Neuronal stem cell (in vitro differentiated cells): ENCODE measurements at regions not wholly inside any gene's neighbourhood (a gene's known extent, or its start where the extent isn't known, plus 50 kb on each side); places are given as distances from the start of the nearest gene placed in this dataset.

Experiments used
- DNase-seq: peaks from one replicate; pipeline ENCODE4 v3.0.0-alpha.2; 2013; ENCODE audit warnings: low spot score
- H2AFZ ChIP-seq: one replicate; pipeline ENCODE4 v1.6.1; 2013; ENCODE audit warnings: mild to moderate bottlenecking, low read length, inconsistent platforms
- H2AK5ac ChIP-seq: 2 replicates; pipeline ENCODE4 v1.6.1; 2013; ENCODE audit warnings: low read depth, mild to moderate bottlenecking, inconsistent platforms, low read length, moderate library complexity, mixed read lengths
- H2BK120ac ChIP-seq: 2 replicates; pipeline ENCODE4 v1.6.1; 2013; ENCODE audit warnings: low read depth, mild to moderate bottlenecking, inconsistent platforms, low read length, moderate library complexity, mixed read lengths
- H2BK12ac ChIP-seq: one replicate; pipeline ENCODE4 v1.6.1; 2013; ENCODE audit warnings: low read length, inconsistent platforms
- H2BK15ac ChIP-seq: 2 replicates; pipeline ENCODE4 v1.6.1; 2013; ENCODE audit warnings: mild to moderate bottlenecking, low read length, inconsistent platforms, mixed read lengths
- H2BK5ac ChIP-seq: one replicate; pipeline ENCODE4 v1.6.1; 2013; ENCODE audit warnings: inconsistent platforms, mild to moderate bottlenecking, low read length, moderate library complexity
- H3K14ac ChIP-seq: one replicate; pipeline ENCODE4 v1.6.1; 2013; ENCODE audit warnings: low read length, inconsistent platforms
- H3K18ac ChIP-seq: 2 replicates; pipeline ENCODE4 v1.6.1; 2013; ENCODE audit warnings: low read length, inconsistent platforms
- H3K23ac ChIP-seq: 2 replicates; pipeline ENCODE4 v1.6.1; 2013; ENCODE audit warnings: low read depth, mild to moderate bottlenecking, mixed read lengths, low read length, inconsistent platforms; ENCODE audit not compliant: poor library complexity
- H3K27ac ChIP-seq: replicated peaks from 3 replicates; pipeline ENCODE4 v1.5.1; 2013; ENCODE audit warnings: low read length, inconsistent platforms
- H3K27me3 ChIP-seq, 3 experiments: 2 replicates each; pipeline ENCODE4 v1.6.1; 2013; ENCODE audit warnings: low read length in 3 of 3, mild to moderate bottlenecking in 2 of 3, inconsistent platforms in 1 of 3, low read depth in 1 of 3, mixed read lengths in 1 of 3, moderate library complexity in 1 of 3; ENCODE audit not compliant: control insufficient read depth in 3 of 3, insufficient read depth in 3 of 3
- H3K36me3 ChIP-seq, 2 donors: replicated peaks in 1 of 2; 2 replicates each; pipeline ENCODE4 v1.6.1; 2013; ENCODE audit warnings: low read length in 2 of 2; ENCODE audit not compliant: control insufficient read depth in 2 of 2, insufficient read depth in 2 of 2
- H3K4ac ChIP-seq: 2 replicates; pipeline ENCODE4 v1.6.1; 2013; ENCODE audit warnings: inconsistent platforms, mild to moderate bottlenecking, low read length, moderate library complexity
- H3K4me1 ChIP-seq, 2 donors: 1 replicate in 1 of 2; 2 replicates in 1 of 2; pipeline ENCODE4 v1.6.1; 2013; ENCODE audit warnings: low read length in 2 of 2, low read depth in 1 of 2; ENCODE audit not compliant: control insufficient read depth in 2 of 2, insufficient read depth in 1 of 2
- H3K4me2 ChIP-seq: one replicate; pipeline ENCODE4 v1.6.1; 2013; ENCODE audit warnings: mild to moderate bottlenecking, low read length, inconsistent platforms; ENCODE audit not compliant: insufficient read depth, poor library complexity, severe bottlenecking
- H3K4me3 ChIP-seq, 2 donors: 2 replicates each; pipeline ENCODE4 v1.5.1; 2013; ENCODE audit warnings: low read length in 2 of 2, mild to moderate bottlenecking in 2 of 2, inconsistent platforms in 1 of 2, moderate library complexity in 1 of 2
- H3K79me1 ChIP-seq: one replicate; pipeline ENCODE4 v1.6.1; 2013; ENCODE audit warnings: low read depth, mild to moderate bottlenecking, inconsistent platforms, low read length, moderate library complexity
- H3K9ac ChIP-seq: one replicate; pipeline ENCODE4 v1.6.1; 2013; ENCODE audit warnings: mild to moderate bottlenecking, low read depth, low read length, inconsistent platforms; ENCODE audit not compliant: poor library complexity
- H3K9me3 ChIP-seq, 2 donors: replicated peaks in 1 of 2; 2 replicates each; pipeline versions ENCODE3 to v1.6.1; 2013; ENCODE audit warnings: low read length in 2 of 2, mild to moderate bottlenecking in 2 of 2, inconsistent platforms in 1 of 2, low read depth in 1 of 2, mixed read lengths in 1 of 2, moderate library complexity in 1 of 2; ENCODE audit not compliant: control insufficient read depth in 2 of 2, insufficient read depth in 1 of 2
- H4K8ac ChIP-seq: one replicate; pipeline ENCODE4 v1.6.1; 2013; ENCODE audit warnings: low read depth, mild to moderate bottlenecking, inconsistent platforms, low read length, moderate library complexity
- H4K91ac ChIP-seq: one replicate; pipeline ENCODE4 v1.6.1; 2013; ENCODE audit warnings: low read length, low read depth, mild to moderate bottlenecking, inconsistent platforms; ENCODE audit not compliant: poor library complexity
- WGBS, 2 donors: extraction: QIAGEN DNeasy Blood & Tissue Kit; methylation state at CpG; one replicate each; pipeline ENCODE4 v1.1.7; 2013; ENCODE audit warnings: missing lambda C conversion rate in 2 of 2, mixed read lengths in 1 of 2; ENCODE audit not compliant: insufficient read length in 2 of 2, insufficient replicate concordance in 1 of 2; ENCODE audit errors: extremely low coverage in 2 of 2; 5-methylcytosine and 5-hydroxymethylcytosine counted together

GRCh38 chr5:57402348-57402747, 80.3 kb downstream of the ACTBL2 start:
- Histone ChIP-seq H2AFZ (no peak overlapping the region), H3K18ac (no peak overlapping the region), H2BK12ac (no peak overlapping the region), H3K4ac (no peak overlapping the region), H4K91ac (no peak overlapping the region), H3K36me3 (no peaks in the 10 kb centered on the region), H2BK5ac (no peak overlapping the region), H3K27ac (no peak overlapping the region), H3K4me3 (no peak overlapping the region), H2BK15ac (no peak overlapping the region), H4K8ac (no peak overlapping the region), H3K79me1 (no peaks in the 10 kb centered on the region), H3K23ac (no peak overlapping the region), H3K4me1 (no peaks in the 10 kb centered on the region), H3K14ac (no peak overlapping the region), H3K9me3 (no peaks in the 10 kb centered on the region), H3K27me3 (no peaks in the 10 kb centered on the region), H2BK120ac (no peak overlapping the region), H3K4me2 (no peak overlapping the region), H2AK5ac (no peak overlapping the region), H3K9ac (no peak overlapping the region)
- no peak for DNase-seq
- no CpG with 5 or more reads among the region's 2 CpGs for WGBS, 2 donors

GRCh38 chr5:57398413-57399093, 84.1 kb downstream of the ACTBL2 start:
- no peaks in the 10 kb centered on the region for H3K79me1 ChIP-seq
- no peak overlapping the region for H3K27ac ChIP-seq
- H3K9ac ChIP-seq, result no peak overlapping the region
- WGBS, 2 donors, result no CpG with 5 or more reads among the region's 10 CpGs
- no peaks in the 10 kb centered on the region for H3K36me3 ChIP-seq
- H3K4ac ChIP-seq, result no peak overlapping the region
- no peak overlapping the region for H2BK120ac ChIP-seq
- H3K4me2 ChIP-seq, result no peak overlapping the region
- H4K8ac ChIP-seq, result no peak overlapping the region
- DNase-seq, result no peak
- H2AFZ ChIP-seq, result no peak overlapping the region
- no peaks in the 10 kb centered on the region for H3K27me3 ChIP-seq
- no peak overlapping the region for H3K14ac ChIP-seq
- no peak overlapping the region for H2BK15ac ChIP-seq
- H3K18ac ChIP-seq, result no peak overlapping the region
- no peaks in the 10 kb centered on the region for H3K9me3 ChIP-seq
- H2BK12ac ChIP-seq, result no peak overlapping the region
- H3K4me3 ChIP-seq, result no peak overlapping the region
- no peak overlapping the region for H4K91ac ChIP-seq
- H3K4me1 ChIP-seq, result peaks cover 0 to 4% of the 10 kb centered on the region in 2 donors
- H2AK5ac ChIP-seq, result no peak overlapping the region
- no peak overlapping the region for H2BK5ac ChIP-seq
- no peak overlapping the region for H3K23ac ChIP-seq

- no CpG with 5 or more reads among the region's 3 CpGs for WGBS, 2 donors
- Histone ChIP-seq H2BK12ac (no peak overlapping the region), H3K4me3 (no peak overlapping the region), H3K4ac (no peak overlapping the region), H4K91ac (no peak overlapping the region), H2BK5ac (no peak overlapping the region), H2AK5ac (no peak overlapping the region), H2AFZ (no peak overlapping the region), H2BK15ac (no peak overlapping the region), H3K27me3 (no peaks in the 10 kb centered on the region), H3K14ac (no peak overlapping the region), H3K4me2 (no peak overlapping the region), H3K9me3 (no peaks in the 10 kb centered on the region), H3K27ac (no peak overlapping the region), H3K36me3 (no peaks in the 10 kb centered on the region), H3K23ac (no peak overlapping the region), H3K18ac (no peak overlapping the region), H3K9ac (no peak overlapping the region), H2BK120ac (no peak overlapping the region), H3K79me1 (no peaks in the 10 kb centered on the region), H4K8ac (no peak overlapping the region), H3K4me1 (peaks cover 0 to 4% of the 10 kb centered on the region in 2 donors)
- no peak for DNase-seq
These were observed 85.9 kb downstream of the ACTBL2 start for GRCh38 chr5:57396701-57397100.

- H2BK15ac ChIP-seq, result no peak overlapping the region
- H3K27me3 ChIP-seq, result no peaks in the 10 kb centered on the region
- H2BK120ac ChIP-seq, result no peak overlapping the region
- no peak overlapping the region for H3K23ac ChIP-seq
- no peak overlapping the region for H4K8ac ChIP-seq
- no peak overlapping the region for H2BK12ac ChIP-seq
- no peak overlapping the region for H2AFZ ChIP-seq
- H3K79me1 ChIP-seq, result no peaks in the 10 kb centered on the region
- H3K4ac ChIP-seq, result no peak overlapping the region
- H3K4me3 ChIP-seq, result no peak overlapping the region
- H3K36me3 ChIP-seq, result no peaks in the 10 kb centered on the region
- no peak overlapping the region for H3K27ac ChIP-seq
- no peak overlapping the region for H3K18ac ChIP-seq
- no peak overlapping the region for H4K91ac ChIP-seq
- no peak overlapping the region for H3K4me2 ChIP-seq
- no peak overlapping the region for H3K9ac ChIP-seq
- no peak for DNase-seq
- H3K4me1 ChIP-seq, result peaks cover 0 to 4% of the 10 kb centered on the region in 2 donors
- H2AK5ac ChIP-seq, result no peak overlapping the region
- no peaks in the 10 kb centered on the region for H3K9me3 ChIP-seq
- H3K14ac ChIP-seq, result no peak overlapping the region
- no CpG with 5 or more reads among the region's 5 CpGs for WGBS, 2 donors
- H2BK5ac ChIP-seq, result no peak overlapping the region
These were observed 88.0 kb downstream of the ACTBL2 start for GRCh38 chr5:57394421-57395210.
